Non-pigmented ciliary epithelial cell (primary cell): ENCODE measurements at regions not wholly inside any gene's neighbourhood (a gene's known extent, or its start where the extent isn't known, plus 50 kb on each side); places are given as distances from the start of the nearest gene placed in this dataset.
"Not testable (repeated sequence)": the region's sequence is repeated elsewhere in the genome, so short reads cannot be mapped to it uniquely, and the experiment has no call there.

ENCODE experiments used
- DNase-seq: peaks from one replicate; pipeline ENCODE4 v3.0.0-alpha.2; 2010; ENCODE audit warnings: low read depth

- no peak for DNase-seq
Observed at GRCh38 chr15:34651997-34652725, 68.7 kb upstream of the GOLGA8B start.

DNA sequence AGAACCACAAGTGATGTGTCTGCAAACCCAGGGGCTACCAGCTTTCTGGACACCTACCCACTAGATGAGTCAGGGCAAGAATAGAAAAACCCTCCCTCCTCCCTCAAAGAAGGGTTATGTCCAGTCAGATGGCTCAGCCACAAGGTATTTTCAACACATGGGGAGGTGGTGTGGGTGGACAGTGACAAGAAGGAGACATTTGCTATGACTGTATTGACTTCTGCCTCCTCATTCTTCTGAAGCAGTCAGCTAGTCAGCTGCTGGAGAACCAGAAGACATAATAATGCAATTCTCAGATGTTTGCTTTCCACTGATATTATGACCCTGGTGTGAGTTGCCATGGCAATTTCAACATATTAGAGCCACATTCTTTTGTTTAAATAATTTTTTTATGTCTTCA, 66.7 kb upstream of the GOLGA8B start:
- peak; percentile 75 for DNase-seq

DNA sequence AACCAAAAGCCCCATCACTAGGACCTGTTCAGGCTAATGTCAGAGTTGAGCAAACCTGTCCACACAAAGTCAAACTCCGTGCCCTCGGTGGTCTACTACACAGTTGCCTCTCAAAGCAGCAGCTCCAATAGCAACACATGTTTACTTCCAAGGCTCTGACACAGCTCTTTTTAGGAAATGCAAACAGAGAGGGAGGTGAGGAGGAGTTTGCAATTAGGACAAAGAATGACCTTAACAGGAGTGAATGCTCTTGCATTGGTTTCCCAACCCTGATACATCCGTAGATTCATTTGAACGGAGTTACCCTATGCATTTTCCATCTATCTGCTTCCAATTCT, 64.8 kb upstream of the GOLGA8B start:
- no peak for DNase-seq

GRCh38 chr15:34647569-34648293, 64.3 kb upstream of the GOLGA8B start:
- no peak for DNase-seq

DNA sequence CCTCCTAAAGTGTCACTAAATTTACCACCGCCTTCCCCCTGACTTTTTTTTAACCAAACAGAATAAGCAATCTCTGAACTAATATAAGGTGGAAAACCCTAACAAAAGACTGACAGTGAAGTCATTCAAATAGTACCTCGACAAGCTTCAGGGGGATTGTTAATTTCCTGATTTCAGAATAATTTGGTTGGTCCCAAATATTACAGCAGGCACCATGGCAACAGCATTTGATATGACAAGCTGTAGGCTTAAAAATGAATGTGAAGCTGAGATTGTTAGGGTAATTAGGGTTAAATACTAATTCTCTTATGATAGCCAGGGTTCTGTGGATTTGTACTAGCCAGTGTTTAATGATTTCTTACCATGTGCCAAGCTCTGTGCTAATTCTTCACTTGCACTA, 63.5 kb upstream of the GOLGA8B start:
- DNase-seq: no peak

DNA sequence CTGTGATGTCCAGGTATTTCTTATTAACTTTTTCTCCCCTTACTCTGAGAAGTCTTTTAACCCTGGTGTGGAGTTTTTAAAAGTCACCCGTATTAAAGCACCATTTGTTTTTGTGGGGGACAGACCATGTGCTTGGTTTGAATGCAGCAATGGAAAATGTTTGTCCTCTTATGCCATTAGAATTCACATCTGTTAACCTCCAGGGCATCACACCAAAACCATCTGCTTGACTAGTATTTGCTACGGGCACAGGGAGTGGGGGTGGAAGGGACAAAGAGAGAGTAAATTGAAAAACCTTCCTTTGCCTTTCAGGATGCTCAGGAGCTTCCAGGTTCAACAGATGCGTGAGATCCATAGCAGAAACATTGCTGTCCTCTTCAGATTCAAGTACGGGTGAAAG, 61.4 kb upstream of the GOLGA8B start:
- no peak for DNase-seq

- peak; percentile 96 for DNase-seq
Observed at GRCh38 chr15:34644061-34644460, 60.6 kb upstream of the GOLGA8B start.

GRCh38 chr15:34642247-34642646, 58.8 kb upstream of the GOLGA8B start:
- DNase-seq: no peak

DNA sequence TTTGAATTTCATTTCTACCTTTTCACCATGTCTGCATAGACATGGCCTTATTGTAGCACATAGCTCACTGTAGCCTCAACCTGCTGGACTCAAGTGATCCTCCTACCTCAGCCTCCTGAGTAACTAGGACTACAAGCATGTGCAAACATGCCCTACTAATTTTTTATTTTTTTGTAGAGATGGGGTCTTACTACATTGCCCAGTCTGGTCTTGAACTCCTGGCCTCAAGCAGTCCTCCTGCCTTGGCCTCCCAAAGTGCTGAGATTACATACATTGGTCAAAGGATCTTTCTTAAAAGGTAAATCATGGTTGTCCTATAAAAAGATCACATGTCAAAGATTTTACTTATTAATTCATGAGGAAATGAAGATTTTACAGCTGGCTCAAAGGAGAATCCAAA, 57.2 kb upstream of the GOLGA8B start:
- DNase-seq: no peak

- no peak for DNase-seq
Observed at GRCh38 chr15:34637305-34637704, 53.9 kb upstream of the GOLGA8B start.

DNA sequence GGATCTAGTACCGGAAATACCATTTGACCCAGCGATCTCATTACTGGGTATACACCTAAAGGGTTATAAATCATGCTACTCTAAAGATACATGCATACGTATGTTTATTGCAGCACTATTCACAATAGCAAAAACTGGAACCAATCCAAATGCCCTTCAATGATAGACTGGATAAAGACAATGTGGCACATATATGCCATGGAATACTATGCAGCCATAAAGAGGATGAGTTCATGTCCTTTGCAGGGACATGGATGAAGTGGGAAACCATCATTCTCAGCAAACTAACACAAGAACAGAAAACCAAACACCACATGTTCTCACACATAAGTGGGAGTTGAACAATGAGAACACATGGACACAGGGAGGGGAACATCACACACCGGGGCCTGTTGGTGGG, 50.2 kb upstream of the GOLGA8B start:
- DNase-seq: not testable (repeated sequence)
